Spleen (tissue), 7 donors: ENCODE measurements at regions not wholly inside any gene's neighbourhood (a gene's known extent, or its start where the extent isn't known, plus 50 kb on each side); places are given as distances from the start of the nearest gene placed in this dataset.

Experiments
- POLR2A ChIP-seq, 3 donors: fragments of 450-650 bp; IDR thresholded peaks; one replicate each; pipeline ENCODE4 v1.5.1; 2017; ENCODE audit warnings: antibody characterized with exemption in 3 of 3, mild to moderate bottlenecking in 1 of 3
- POLR2AphosphoS5 ChIP-seq, 3 donors: sonication (generic); formaldehyde crosslinking; IDR thresholded peaks; one replicate each; pipeline ENCODE4 v1.5.1; 2017; ENCODE audit warnings: antibody characterized with exemption in 3 of 3
- TF ChIP-seq, protein P1 (sequence below), 11 experiments: fragments of 200-600 bp in 7 of 11; fragments of 450-650 bp in 4 of 11; sonication (generic) in 4 of 11; IDR thresholded peaks in 8 of 11; conservative IDR thresholded peaks in 3 of 11; 1 replicate in 7 of 11; 2 replicates in 4 of 11; pipeline versions ENCODE4 v1.4.0 to v1.8.0; 2016 to 2021; ENCODE audit warnings: antibody characterized with exemption in 11 of 11, inconsistent platforms in 4 of 11, mild to moderate bottlenecking in 1 of 11
- donor health status: DM: no; HTN: no; CAD: no; lungs with moderate emphysema.
- donor health status: DM: no; HTN: no; CAD: no.
- donor health status: DM: no; HTN: no; CAD: no.

- TF ChIP-seq, protein P1, sequence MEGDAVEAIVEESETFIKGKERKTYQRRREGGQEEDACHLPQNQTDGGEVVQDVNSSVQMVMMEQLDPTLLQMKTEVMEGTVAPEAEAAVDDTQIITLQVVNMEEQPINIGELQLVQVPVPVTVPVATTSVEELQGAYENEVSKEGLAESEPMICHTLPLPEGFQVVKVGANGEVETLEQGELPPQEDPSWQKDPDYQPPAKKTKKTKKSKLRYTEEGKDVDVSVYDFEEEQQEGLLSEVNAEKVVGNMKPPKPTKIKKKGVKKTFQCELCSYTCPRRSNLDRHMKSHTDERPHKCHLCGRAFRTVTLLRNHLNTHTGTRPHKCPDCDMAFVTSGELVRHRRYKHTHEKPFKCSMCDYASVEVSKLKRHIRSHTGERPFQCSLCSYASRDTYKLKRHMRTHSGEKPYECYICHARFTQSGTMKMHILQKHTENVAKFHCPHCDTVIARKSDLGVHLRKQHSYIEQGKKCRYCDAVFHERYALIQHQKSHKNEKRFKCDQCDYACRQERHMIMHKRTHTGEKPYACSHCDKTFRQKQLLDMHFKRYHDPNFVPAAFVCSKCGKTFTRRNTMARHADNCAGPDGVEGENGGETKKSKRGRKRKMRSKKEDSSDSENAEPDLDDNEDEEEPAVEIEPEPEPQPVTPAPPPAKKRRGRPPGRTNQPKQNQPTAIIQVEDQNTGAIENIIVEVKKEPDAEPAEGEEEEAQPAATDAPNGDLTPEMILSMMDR (IDR thresholded peaks at IDR 0.05 in 8 of 11, conservative IDR thresholded peaks at IDR 0.05 in 3 of 11), result no peak
- TF ChIP-seq POLR2A (IDR thresholded peaks at IDR 0.05) (no peak), POLR2AphosphoS5 (IDR thresholded peaks at IDR 0.05) (no peak)
Measured at GRCh38 chr5:31049461-31049860, 144.0 kb upstream of the CDH6 start.
